A673 (cell line): ENCODE measurements at regions not wholly inside any gene's neighbourhood (a gene's known extent, or its start where the extent isn't known, plus 50 kb on each side); places are given as distances from the start of the nearest gene placed in this dataset.

Experiments used
- CTCF ChIP-seq: fragments of 300-800, 200-600 bp; sonication (generic); conservative IDR thresholded peaks from 2 replicates; pipeline ENCODE4 v1.5.1; 2017; ENCODE audit warnings: low read depth, mild to moderate bottlenecking, antibody characterized with exemption, low read length, moderate library complexity, mixed read lengths
- EZH2 ChIP-seq: fragments of 200-600 bp; sonication (generic); IDR thresholded peaks from 2 replicates; pipeline ENCODE4 v1.6.1; 2017; ENCODE audit warnings: borderline replicate concordance, low read depth, mild to moderate bottlenecking, mixed read lengths, antibody characterized with exemption, low read length; ENCODE audit not compliant: poor library complexity, severe bottlenecking

DNA sequence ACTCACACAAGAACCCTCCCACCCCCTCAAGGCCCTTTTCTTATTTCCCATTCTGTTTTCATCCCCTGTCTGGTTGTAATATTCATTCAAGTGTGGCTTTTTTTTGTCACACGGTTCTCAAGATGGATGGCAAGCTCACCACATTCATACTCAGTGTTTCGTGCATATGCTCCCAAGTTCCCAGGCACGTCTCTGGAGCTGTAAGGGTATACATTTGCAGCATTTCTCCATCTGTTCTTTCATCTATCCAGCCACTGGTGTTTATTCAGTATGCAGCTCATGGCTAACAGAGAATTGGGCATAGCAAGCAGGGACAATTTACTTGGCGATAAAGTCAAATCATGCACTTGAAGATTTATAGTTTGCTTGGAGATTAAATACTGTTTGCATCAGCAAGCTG, 212.1 kb downstream of the GRIN2B start:
- TF ChIP-seq CTCF (no peak), EZH2 (no peak)
